SH-SY5Y (cell line): ENCODE measurements at regions not wholly inside any gene's neighbourhood (a gene's known extent, or its start where the extent isn't known, plus 50 kb on each side); places are given as distances from the start of the nearest gene placed in this dataset.

Experiments
- GATA2 ChIP-seq: IDR thresholded peaks from 2 replicates; pipeline ENCODE4 v1.6.1; 2011; ENCODE audit warnings: mild to moderate bottlenecking, low read depth, low read length
- GATA3 ChIP-seq: IDR thresholded peaks from 2 replicates; pipeline ENCODE4 v1.6.1; 2011; ENCODE audit warnings: low read depth, mild to moderate bottlenecking, low read length, moderate library complexity

- TF ChIP-seq GATA3 = no peak
- TF ChIP-seq GATA2 = no peak
Observed at GRCh38 chr4:156309031-156309430, 355.4 kb upstream of the CTSO start.

- no peak for TF ChIP-seq GATA3
Observed at GRCh38 chr4:156303708-156304107, 350.0 kb upstream of the CTSO start.

- no peak for TF ChIP-seq GATA3
- no peak for TF ChIP-seq GATA2
Observed at GRCh38 chr4:156298230-156298629, 344.6 kb upstream of the CTSO start.

- TF ChIP-seq GATA2 (no peak), GATA3 (no peak)
Observed at GRCh38 chr4:156295676-156296195, 342.1 kb upstream of the CTSO start.

- no peak for TF ChIP-seq GATA2
- no peak for TF ChIP-seq GATA3
Observed at GRCh38 chr4:156294577-156294976, 340.9 kb upstream of the CTSO start.

- no peak for TF ChIP-seq GATA2
- TF ChIP-seq GATA3 = no peak
Observed at GRCh38 chr4:156293657-156294297, 340.1 kb upstream of the CTSO start.

GRCh38 chr4:156291317-156291716, 337.7 kb upstream of the CTSO start:
- no peak for TF ChIP-seq GATA2
- TF ChIP-seq GATA3 = no peak

GRCh38 chr4:156290811-156291210, 337.1 kb upstream of the CTSO start:
- TF ChIP-seq GATA2 = no peak
- no peak for TF ChIP-seq GATA3

GRCh38 chr4:156280686-156281085, 327.0 kb upstream of the CTSO start:
- TF ChIP-seq GATA2 (no peak), GATA3 (no peak)

GRCh38 chr4:156265407-156265806, 311.7 kb upstream of the CTSO start:
- no peak for TF ChIP-seq GATA2
- TF ChIP-seq GATA3 = no peak

GRCh38 chr4:156261230-156261629, 307.6 kb upstream of the CTSO start:
- TF ChIP-seq GATA2 (no peak), GATA3 (no peak)

- no peak for TF ChIP-seq GATA3
- TF ChIP-seq GATA2 = no peak
Observed at GRCh38 chr4:156255230-156256007, 301.8 kb upstream of the CTSO start.

GRCh38 chr4:156252358-156252921, 298.8 kb upstream of the CTSO start:
- TF ChIP-seq GATA3 = no peak
- no peak for TF ChIP-seq GATA2

GRCh38 chr4:156251373-156252065, 297.9 kb upstream of the CTSO start:
- TF ChIP-seq GATA2 = no peak

GRCh38 chr4:156248917-156249316, 295.3 kb upstream of the CTSO start:
- TF ChIP-seq GATA3 (no peak), GATA2 (no peak)
